GM12878 (cell line): ENCODE measurements at regions not wholly inside any gene's neighbourhood (a gene's known extent, or its start where the extent isn't known, plus 50 kb on each side); places are given as distances from the start of the nearest gene placed in this dataset.
"Not testable (repeated sequence)": the region's sequence is repeated elsewhere in the genome, so short reads cannot be mapped to it uniquely, and the experiment has no call there.

Experiments used
- ATAC-seq: fragments of 200-7000 bp; cut with Tn5 transposase; 3 replicates; pipeline ENCODE4 v1.9.1; 2020; ENCODE audit warnings: mild to moderate bottlenecking, moderate library complexity
- BruUV-seq: library from RNA; stranded (reverse); fragments of 400-500 nt; replicated peaks from 2 replicates; lab custom pipeline; 2021; lab: Mats Ljungman, UMichigan
- CTCF ChIA-PET: fragments of 300-600 bp; sonication (Branson Sonifier 250); formaldehyde crosslinking; extraction: SDS; loops from one replicate; lab custom pipeline; 2021; ENCODE audit warnings: inconsistent platforms; lab: Yijun Ruan, JAX
- POLR2A ChIA-PET: fragments of 350-600 bp; formaldehyde crosslinking; extraction: SDS; loops from one replicate; lab custom pipeline; 2021; ENCODE audit warnings: inconsistent platforms; lab: Charles Lee
- RAD21 ChIA-PET: fragments of 300-600 bp; sonication (Branson Sonifier 250); formaldehyde crosslinking; loops from one replicate; lab custom pipeline; 2023; ENCODE audit warnings: antibody characterized with exemption; ENCODE audit not compliant: unreplicated experiment; lab: Charles Lee
- SMC1A ChIA-PET: fragments of 300-600 bp; sonication (Branson Sonifier 250); formaldehyde crosslinking; loops from one replicate; lab custom pipeline; 2023; ENCODE audit not compliant: unreplicated experiment, uncharacterized antibody; lab: Charles Lee
- DNase-seq: peaks from one replicate; pipeline ENCODE4 v3.0.0-alpha.2; 2011; ENCODE audit warnings: low read depth, low spot score
- FAIRE-seq: peaks from 3 replicates; lab custom pipeline; 2011; peaks lifted over from hg19 to GRCh38; lab: Jason Lieb, UNC
- H2AFZ ChIP-seq: 2 replicates; pipeline ENCODE4 v1.6.0; 2011; ENCODE audit warnings: low read depth, low read length, control low read depth; ENCODE audit not compliant: control insufficient read depth
- H3K27ac ChIP-seq: 2 replicates; pipeline ENCODE4 v1.5.1; 2011; ENCODE audit warnings: control low read depth; ENCODE audit not compliant: control insufficient read depth, insufficient read depth
- H3K27me3 ChIP-seq, 2 experiments: replicated peaks in 1 of 2; 2 replicates each; pipeline versions ENCODE4 v1.6.0 to v1.6.1; 2011; ENCODE audit warnings: low read length in 1 of 2; ENCODE audit not compliant: control insufficient read depth in 2 of 2, insufficient read depth in 2 of 2
- H3K36me3 ChIP-seq, 2 experiments: 2 replicates each; pipeline ENCODE4 v1.5.1; 2011; ENCODE audit warnings: low read length in 1 of 2; ENCODE audit not compliant: control insufficient read depth in 2 of 2, insufficient read depth in 2 of 2
- H3K4me1 ChIP-seq: 2 replicates; pipeline ENCODE4 v1.6.1; 2011; ENCODE audit warnings: mild to moderate bottlenecking, low read length, moderate library complexity, mixed read lengths; ENCODE audit not compliant: control insufficient read depth, insufficient read depth
- H3K4me2 ChIP-seq: 2 replicates; pipeline ENCODE4 v1.6.0; 2011; ENCODE audit warnings: control low read depth; ENCODE audit not compliant: control insufficient read depth, insufficient read depth
- H3K4me3 ChIP-seq: fragments of 200-600 bp; sonication (generic); 2 replicates; pipeline ENCODE4 v1.5.1; 2016
- H3K79me2 ChIP-seq: 2 replicates; pipeline ENCODE4 v1.6.0; 2011; ENCODE audit warnings: low read length; ENCODE audit not compliant: control insufficient read depth, insufficient read depth
- H3K9ac ChIP-seq: 2 replicates; pipeline ENCODE4 v1.8.0; 2011; ENCODE audit warnings: low read length, control low read depth, mixed read lengths; ENCODE audit not compliant: control insufficient read depth, insufficient read depth
- H3K9me3 ChIP-seq: replicated peaks from 3 replicates; pipeline ENCODE4 v1.5.1; 2011; ENCODE audit warnings: mild to moderate bottlenecking, low read length; ENCODE audit not compliant: control insufficient read depth, insufficient read depth
- H4K20me1 ChIP-seq: 2 replicates; pipeline ENCODE4 v1.6.0; 2011; ENCODE audit not compliant: control insufficient read depth, insufficient read depth
- ASH2L ChIP-seq: fragments of 300-600, 200-600 bp; sonication (generic); IDR thresholded peaks from 2 replicates; pipeline ENCODE4 v1.6.1; 2017; ENCODE audit warnings: low read depth, mild to moderate bottlenecking, borderline replicate concordance
- BCLAF1 ChIP-seq: fragments of 450-650 bp; IDR thresholded peaks from 2 replicates; pipeline ENCODE4 v1.6.1; 2017; ENCODE audit warnings: antibody characterized with exemption, mild to moderate bottlenecking, moderate library complexity
- EGR1 ChIP-seq, 2 experiments: IDR thresholded peaks; 1 replicate in 1 of 2; 2 replicates in 1 of 2; pipeline ENCODE4 v1.6.1; 2011 to 2012; ENCODE audit warnings: low read depth in 2 of 2, low read length in 2 of 2, borderline replicate concordance in 1 of 2, mild to moderate bottlenecking in 1 of 2, moderate library complexity in 1 of 2
- NKRF ChIP-seq: fragments of 450-650 bp; conservative IDR thresholded peaks from 2 replicates; pipeline ENCODE4 v1.6.1; 2017; ENCODE audit warnings: mild to moderate bottlenecking, moderate library complexity
- ZNF622 ChIP-seq: fragments of 450-650 bp; IDR thresholded peaks from 2 replicates; pipeline ENCODE4 v1.6.1; 2017; ENCODE audit warnings: mild to moderate bottlenecking, inconsistent platforms
- ZSCAN29 ChIP-seq: fragments of 450-650 bp; IDR thresholded peaks from 2 replicates; pipeline ENCODE4 v1.6.1; 2017; ENCODE audit warnings: mild to moderate bottlenecking, moderate library complexity
- WGBS: methylation state at CpG from one replicate; pipeline ENCODE4 v1.1.6; 2016; ENCODE audit warnings: low lambda C conversion rate; ENCODE audit not compliant: insufficient replicate concordance, insufficient coverage; ENCODE audit errors: missing lambda C conversion rate; 5-methylcytosine and 5-hydroxymethylcytosine counted together
- in situ Hi-C: fragments of 300-500 bp; cut with MboI; formaldehyde crosslinking; loops from 9 replicates; pipeline ENCODE4 v1.14.3; 2018; ENCODE audit warnings: mixed read lengths
- intact Hi-C: fragments of 100-400 bp; cut with micrococcal nuclease; formaldehyde crosslinking; loops from one replicate; pipeline ENCODE4 v1.14.2; 2022; ENCODE audit not compliant: unreplicated experiment

DNA sequence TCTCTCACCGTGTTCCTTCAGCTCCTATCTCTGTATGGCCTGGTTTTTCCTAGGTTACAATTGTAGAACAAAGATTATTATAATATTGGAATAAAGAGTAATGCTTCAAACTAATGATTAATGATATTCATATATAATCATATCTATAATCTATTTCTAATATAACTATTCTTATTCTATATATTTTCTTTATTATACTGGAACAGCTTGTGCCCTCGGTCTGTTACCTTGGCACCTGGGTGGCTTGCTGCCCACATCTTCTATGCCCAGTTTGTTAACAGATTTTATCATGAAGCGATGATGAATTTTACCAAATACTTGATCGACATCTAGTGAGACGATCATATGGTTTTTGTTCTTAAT lies 363.6 kb upstream of the TYRP1 start (continued):
- TF ChIP-seq ZNF622, result no peak
- no peak for TF ChIP-seq BCLAF1
- no peak for TF ChIP-seq ASH2L
- TF ChIP-seq EGR1 (IDR thresholded peaks at IDR 0.05; ENCODE audit: borderline replicate concordance in 1 of 2, low read depth in 2 of 2, low read length in 2 of 2), result no peak
- no peak for TF ChIP-seq ZSCAN29
- no peak for TF ChIP-seq NKRF

DNA sequence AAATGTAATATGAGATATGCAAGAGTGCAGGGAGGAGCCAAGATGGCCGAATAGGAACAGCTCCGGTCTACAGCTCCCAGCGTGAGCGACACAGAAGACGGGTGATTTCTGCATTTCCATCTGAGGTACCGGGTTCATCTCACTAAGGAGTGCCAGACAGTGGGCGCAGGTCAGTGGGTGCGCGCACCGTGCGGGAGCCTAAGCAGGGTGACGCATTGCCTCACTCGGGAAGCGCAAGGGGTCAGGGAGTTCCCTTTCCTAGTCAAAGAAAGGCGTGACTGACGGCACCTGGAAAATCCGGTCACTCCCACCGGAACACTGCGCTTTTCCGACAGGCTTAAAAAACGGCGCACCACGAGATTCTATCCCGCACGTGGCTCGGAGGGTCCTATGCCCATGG lies 359.2 kb upstream of the TYRP1 start:
- H3K4me2 ChIP-seq, H3K9me3 ChIP-seq, ATAC-seq, H2AFZ ChIP-seq, SMC1A ChIA-PET, H3K4me1 ChIP-seq, POLR2A ChIA-PET, H4K20me1 ChIP-seq, BruUV-seq, H3K9ac ChIP-seq, H3K4me3 ChIP-seq, DNase-seq, RAD21 ChIA-PET, FAIRE-seq, H3K27ac ChIP-seq, H3K36me3 ChIP-seq, H3K79me2 ChIP-seq, CTCF ChIA-PET, H3K27me3 ChIP-seq, intact Hi-C loops: not testable (repeated sequence)
- in situ Hi-C loops, result loop anchor here (25.0 kb wide), 1 partner anchor 1972 kb away; no protein-coding TSS in a partner anchor
- WGBS, result 67% methylated on average over 19 of the region's 26 CpGs
